ENCODE measurements at regions not wholly inside any gene's neighbourhood (a gene's known extent, or its start where the extent isn't known, plus 50 kb on each side); places are given as distances from the start of the nearest gene placed in this dataset.

GRCh38 chr3:87158823-87159222, 68.3 kb upstream of the CHMP2B start:
- H3K4me3 Mint-ChIP-seq: no peak overlapping the region
- peaks cover 4% of the 10 kb centered on the region for H3K9me3 Mint-ChIP-seq
- TF ChIP-seq ZNF396 (CRISPR knock-in tag; IDR thresholded peaks at IDR 0.05; ENCODE audit: borderline replicate concordance) (no peak), IRF1 (CRISPR knock-in tag; IDR thresholded peaks at IDR 0.05) (no peak), STAT6 (CRISPR knock-in tag; conservative IDR thresholded peaks at IDR 0.05; ENCODE audit: low read depth) (no peak), ZNF263 (CRISPR knock-in tag; IDR thresholded peaks at IDR 0.05; ENCODE audit: low read depth) (no peak), TP53 (CRISPR knock-in tag; IDR thresholded peaks at IDR 0.05) (no peak), ZNF281 (CRISPR knock-in tag; IDR thresholded peaks at IDR 0.05) (no peak), KAT7 (CRISPR knock-in tag; IDR thresholded peaks at IDR 0.05; ENCODE audit: borderline replicate concordance) (no peak), NR2C2 (CRISPR knock-in tag; IDR thresholded peaks at IDR 0.05) (no peak), ZNF512 (CRISPR knock-in tag; IDR thresholded peaks at IDR 0.05; ENCODE audit: borderline replicate concordance) (no peak), FOXK1 (CRISPR knock-in tag; IDR thresholded peaks at IDR 0.05) (no peak), TEAD4 (CRISPR knock-in tag; IDR thresholded peaks at IDR 0.05) (no peak), RELA (CRISPR knock-in tag; IDR thresholded peaks at IDR 0.05; ENCODE audit: borderline replicate concordance) (no peak), FOXP1 (CRISPR knock-in tag; IDR thresholded peaks at IDR 0.05; ENCODE audit: borderline replicate concordance) (no peak), CDX4 (CRISPR knock-in tag; IDR thresholded peaks at IDR 0.05; ENCODE audit: borderline replicate concordance) (no peak), TEAD1 (CRISPR knock-in tag; IDR thresholded peaks at IDR 0.05) (no peak), ZNF671 (CRISPR knock-in tag; IDR thresholded peaks at IDR 0.05) (no peak)
- no peaks in the 10 kb centered on the region for H3K27me3 Mint-ChIP-seq (ENCODE audit: low read depth)
- ChIA-PET CTCF (no interaction called here), POLR2A (no interaction called here)
- DNase-seq (ENCODE audit: low spot score): no peak
- H3K36me3 Mint-ChIP-seq: no peaks in the 10 kb centered on the region
- H3K27ac Mint-ChIP-seq: no peak overlapping the region
- H3K4me1 Mint-ChIP-seq: peaks cover 17% of the 10 kb centered on the region
- ATAC-seq: no peak

GRCh38 chr3:87148020-87148419, 79.1 kb upstream of the CHMP2B start:
- TF ChIP-seq AR (CRISPR knock-in tag; IDR thresholded peaks at IDR 0.05) (no peak), GABPB1 (CRISPR knock-in tag; IDR thresholded peaks at IDR 0.05) (peak; percentile 41; the same call in 1 of the 2 replicates)
- ChIA-PET CTCF (no interaction called here), POLR2A (no interaction called here)
- Mint-ChIP-seq H3K27me3 (ENCODE audit: low read depth) (peaks cover 10% of the 10 kb centered on the region), H3K27ac (no peak overlapping the region), H3K9me3 (peaks cover 30% of the 10 kb centered on the region), H3K4me3 (no peak overlapping the region), H3K4me1 (peaks cover 13% of the 10 kb centered on the region), H3K36me3 (peaks cover 8% of the 10 kb centered on the region)
- ATAC-seq (no peak), DNase-seq (ENCODE audit: low spot score) (no peak)
